ENCODE measurements at regions not wholly inside any gene's neighbourhood (a gene's known extent, or its start where the extent isn't known, plus 50 kb on each side); places are given as distances from the start of the nearest gene placed in this dataset.

DNA sequence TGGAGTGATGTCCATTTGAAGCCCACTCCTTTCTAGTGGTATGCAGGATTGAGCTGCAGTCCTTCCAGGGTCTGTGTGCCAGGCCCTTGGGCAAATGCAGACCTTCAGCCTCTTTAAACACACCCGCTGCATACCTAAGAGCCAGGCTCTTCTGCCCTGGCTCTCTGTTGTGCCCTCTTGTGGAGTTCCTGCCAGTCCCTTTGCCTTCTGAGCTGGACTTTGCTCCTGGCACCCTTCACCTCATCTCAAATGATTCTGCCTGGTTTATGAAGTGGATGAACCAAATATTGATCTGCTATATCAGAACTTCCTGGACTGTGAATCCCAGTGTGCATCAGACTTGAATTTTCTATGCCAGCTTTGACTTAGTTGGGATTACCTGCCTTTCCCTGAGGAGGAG is 158.8 kb downstream of the URB2 start:
- Histone ChIP-seq H3K36me3 (no peaks in the 10 kb centered on the region), H3K27me3 (replicated peaks; ENCODE audit: insufficient read depth) (no peaks in the 10 kb centered on the region), H3K9me3 (no peaks in the 10 kb centered on the region), H3K27ac (no peak overlapping the region), H3K4me3 (no peak overlapping the region), H3K4me1 (replicated peaks) (no peaks in the 10 kb centered on the region)
- 78% methylated on average over 1 of the region's 1 CpG for WGBS
- TF ChIP-seq, protein P1, sequence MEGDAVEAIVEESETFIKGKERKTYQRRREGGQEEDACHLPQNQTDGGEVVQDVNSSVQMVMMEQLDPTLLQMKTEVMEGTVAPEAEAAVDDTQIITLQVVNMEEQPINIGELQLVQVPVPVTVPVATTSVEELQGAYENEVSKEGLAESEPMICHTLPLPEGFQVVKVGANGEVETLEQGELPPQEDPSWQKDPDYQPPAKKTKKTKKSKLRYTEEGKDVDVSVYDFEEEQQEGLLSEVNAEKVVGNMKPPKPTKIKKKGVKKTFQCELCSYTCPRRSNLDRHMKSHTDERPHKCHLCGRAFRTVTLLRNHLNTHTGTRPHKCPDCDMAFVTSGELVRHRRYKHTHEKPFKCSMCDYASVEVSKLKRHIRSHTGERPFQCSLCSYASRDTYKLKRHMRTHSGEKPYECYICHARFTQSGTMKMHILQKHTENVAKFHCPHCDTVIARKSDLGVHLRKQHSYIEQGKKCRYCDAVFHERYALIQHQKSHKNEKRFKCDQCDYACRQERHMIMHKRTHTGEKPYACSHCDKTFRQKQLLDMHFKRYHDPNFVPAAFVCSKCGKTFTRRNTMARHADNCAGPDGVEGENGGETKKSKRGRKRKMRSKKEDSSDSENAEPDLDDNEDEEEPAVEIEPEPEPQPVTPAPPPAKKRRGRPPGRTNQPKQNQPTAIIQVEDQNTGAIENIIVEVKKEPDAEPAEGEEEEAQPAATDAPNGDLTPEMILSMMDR (IDR thresholded peaks at IDR 0.05): no peak
- no peak for TF ChIP-seq POLR2AphosphoS5 (IDR thresholded peaks at IDR 0.05)
- no peak for TF ChIP-seq POLR2A (IDR thresholded peaks at IDR 0.05)
- intact Hi-C loops (cut with DNase I): no loop called here
- no peak for DNase-seq (ENCODE audit: low spot score)

DNA sequence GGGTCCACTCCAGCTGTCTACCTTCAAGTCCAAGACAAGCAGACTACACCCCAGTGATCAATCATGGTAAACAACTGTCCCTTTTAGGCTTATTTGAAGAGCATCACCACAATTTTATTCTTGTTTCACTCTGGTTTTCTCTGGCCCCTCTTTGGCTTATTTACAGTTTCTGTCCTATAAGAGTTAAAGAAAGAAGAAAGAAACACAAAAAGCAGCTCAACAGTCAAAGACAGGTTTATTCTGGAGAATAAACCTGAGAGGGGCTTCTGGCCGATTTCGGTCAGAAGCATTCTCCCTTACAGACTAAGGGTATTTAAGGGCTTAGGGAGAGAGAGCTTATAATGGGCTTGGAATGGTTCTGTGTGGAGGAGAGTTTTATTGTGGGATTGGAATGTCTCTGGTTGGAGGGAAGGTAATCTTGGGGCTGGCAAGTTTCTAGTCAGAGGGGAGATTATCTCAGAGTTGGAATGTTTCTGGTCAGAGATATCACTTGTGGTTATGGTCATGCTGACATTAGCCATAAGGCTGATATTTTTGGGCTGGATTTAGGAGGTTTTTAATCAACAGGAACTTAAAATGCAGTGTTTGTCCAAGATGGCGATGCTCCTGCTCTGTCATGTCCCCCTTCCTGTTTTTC is 161.0 kb downstream of the URB2 start:
- 79% methylated on average over 3 of the region's 3 CpGs for WGBS
- Histone ChIP-seq H3K9me3 (no peaks in the 10 kb centered on the region), H3K4me1 (replicated peaks) (no peaks in the 10 kb centered on the region), H3K27me3 (replicated peaks; ENCODE audit: insufficient read depth) (no peaks in the 10 kb centered on the region), H3K36me3 (no peaks in the 10 kb centered on the region), H3K27ac (no peak overlapping the region), H3K4me3 (no peak overlapping the region)
- TF ChIP-seq POLR2AphosphoS5 (IDR thresholded peaks at IDR 0.05): no peak
- TF ChIP-seq, protein P1 (IDR thresholded peaks at IDR 0.05): no peak
- no peak for TF ChIP-seq POLR2A (IDR thresholded peaks at IDR 0.05)
- no peak for DNase-seq (ENCODE audit: low spot score)
- intact Hi-C loops (cut with DNase I): no loop called here

DNA sequence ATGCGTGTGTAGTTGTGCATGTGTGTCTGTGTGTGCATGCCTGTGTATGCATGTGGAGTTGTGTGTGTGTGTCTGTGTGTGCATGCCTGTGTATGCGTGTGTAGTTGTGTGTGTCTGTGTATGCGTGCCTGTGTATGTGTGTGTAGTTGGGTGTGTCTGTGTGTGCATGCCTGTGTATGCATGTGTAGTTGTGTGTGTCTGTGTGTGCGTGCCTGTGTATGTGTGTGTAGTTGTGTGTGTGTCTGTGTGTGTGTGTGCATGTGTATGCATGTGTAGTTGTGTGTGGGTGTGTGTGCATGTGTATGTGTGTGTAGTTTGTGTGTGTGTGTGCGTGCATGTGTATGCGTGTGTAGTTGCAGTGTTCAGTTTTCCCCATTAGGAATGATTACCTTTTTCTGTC is 162.0 kb downstream of the URB2 start:
- intact Hi-C loops (cut with DNase I): no loop called here
- no peak for DNase-seq (ENCODE audit: low spot score)
- no peaks in the 10 kb centered on the region for H3K27me3 ChIP-seq (replicated peaks; ENCODE audit: insufficient read depth)
- no peaks in the 10 kb centered on the region for H3K9me3 ChIP-seq
- WGBS: 83% methylated on average over 6 of the region's 6 CpGs
- H3K36me3 ChIP-seq: no peaks in the 10 kb centered on the region
- no peak overlapping the region for H3K4me3 ChIP-seq
- H3K27ac ChIP-seq: no peak overlapping the region
- TF ChIP-seq POLR2AphosphoS5 (IDR thresholded peaks at IDR 0.05) (no peak), POLR2A (IDR thresholded peaks at IDR 0.05) (no peak)
- TF ChIP-seq, protein P1 (IDR thresholded peaks at IDR 0.05): no peak
- no peaks in the 10 kb centered on the region for H3K4me1 ChIP-seq (replicated peaks)

DNA sequence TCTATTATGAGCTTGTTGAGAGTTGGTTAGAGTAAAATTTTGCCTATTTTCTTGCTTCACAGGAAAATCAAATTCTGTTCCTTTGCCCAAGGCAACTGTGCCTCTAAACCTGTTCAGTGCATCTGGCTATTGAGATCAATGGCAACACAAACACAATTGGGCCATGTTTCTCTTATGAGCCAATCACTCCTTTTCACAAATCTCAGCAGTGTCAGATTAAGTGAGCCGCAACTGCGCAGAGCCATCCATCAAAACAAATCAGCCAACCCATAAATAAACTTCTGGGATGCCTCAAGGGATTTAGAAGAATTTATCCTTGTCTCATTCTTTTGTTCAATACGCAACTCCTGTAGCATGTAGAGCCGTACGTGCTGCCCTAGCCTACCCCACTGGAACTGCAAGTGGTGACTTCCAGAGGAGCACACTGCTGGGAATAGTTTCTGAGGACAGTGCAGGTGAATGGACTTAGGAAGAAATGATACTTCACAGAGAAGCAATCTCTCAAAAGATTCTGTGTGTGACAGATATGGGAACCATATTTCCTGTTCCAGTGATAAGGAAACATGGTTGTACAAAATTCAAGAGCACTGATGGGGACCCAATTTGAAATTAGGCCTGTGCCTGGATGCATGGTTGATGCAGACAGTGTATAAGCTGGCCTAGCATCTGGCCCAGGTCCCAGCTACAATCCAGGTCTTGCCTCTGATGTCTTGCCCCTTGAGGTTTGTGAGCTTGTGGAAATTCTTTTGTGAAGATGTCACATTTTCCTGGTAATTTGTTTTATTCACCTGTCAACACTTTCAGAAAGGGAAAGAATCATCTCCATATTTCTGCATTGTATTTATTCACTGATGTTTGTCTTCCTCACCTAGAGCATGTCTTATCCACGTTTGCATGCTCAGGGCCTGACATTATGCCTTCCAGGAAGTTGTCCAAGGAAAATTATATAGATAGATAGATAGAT is 166.2 kb downstream of the URB2 start:
- no peak overlapping the region for H3K4me3 ChIP-seq
- H3K4me1 ChIP-seq (replicated peaks): no peaks in the 10 kb centered on the region
- H3K36me3 ChIP-seq: no peaks in the 10 kb centered on the region
- no peaks in the 10 kb centered on the region for H3K27me3 ChIP-seq (replicated peaks; ENCODE audit: insufficient read depth)
- WGBS: 89% methylated on average over 6 of the region's 6 CpGs
- H3K27ac ChIP-seq: no peak overlapping the region
- intact Hi-C loops (cut with DNase I): no loop called here
- H3K9me3 ChIP-seq: no peaks in the 10 kb centered on the region
- DNase-seq (ENCODE audit: low spot score): no peak
- TF ChIP-seq, protein P1 (IDR thresholded peaks at IDR 0.05): no peak
- no peak for TF ChIP-seq POLR2A (IDR thresholded peaks at IDR 0.05)
- no peak for TF ChIP-seq POLR2AphosphoS5 (IDR thresholded peaks at IDR 0.05)

All from prostate gland (tissue), 2 donors.